Nephron (organoid): ENCODE measurements at regions not wholly inside any gene's neighbourhood (a gene's known extent, or its start where the extent isn't known, plus 50 kb on each side); places are given as distances from the start of the nearest gene placed in this dataset.

ENCODE experiments used
- H3K27ac Mint-ChIP-seq, 3 experiments: 2 replicates each; pipeline ENCODE4 v1.8.0; 2020; ENCODE audit warnings: mixed read lengths in 3 of 3, mild to moderate bottlenecking in 2 of 3, moderate library complexity in 1 of 3
- H3K27me3 Mint-ChIP-seq: 2 replicates; pipeline ENCODE4 v1.8.0; 2021; ENCODE audit warnings: low read depth, mild to moderate bottlenecking, moderate library complexity, mixed read lengths
- H3K36me3 Mint-ChIP-seq: 2 replicates; pipeline ENCODE4 v1.8.0; 2020; ENCODE audit warnings: low read depth, mixed read lengths
- H3K4me1 Mint-ChIP-seq: 2 replicates; pipeline ENCODE4 v1.8.0; 2020; ENCODE audit warnings: mixed read lengths
- H3K4me3 Mint-ChIP-seq, 3 experiments: 2 replicates each; pipeline ENCODE4 v1.8.0; 2020; ENCODE audit warnings: mild to moderate bottlenecking in 3 of 3, mixed read lengths in 3 of 3, moderate library complexity in 2 of 3
- H3K9me3 Mint-ChIP-seq: 2 replicates; pipeline ENCODE4 v1.8.0; 2020; ENCODE audit warnings: mixed read lengths
- TF ChIP-seq, protein P1 (sequence below), 3 experiments: fragments of 200-600 bp; sonication (generic); IDR thresholded peaks; one replicate each; pipeline ENCODE4 v1.5.0; 2021; ENCODE audit warnings: antibody characterized with exemption in 3 of 3; ENCODE audit not compliant: unreplicated experiment in 3 of 3

DNA sequence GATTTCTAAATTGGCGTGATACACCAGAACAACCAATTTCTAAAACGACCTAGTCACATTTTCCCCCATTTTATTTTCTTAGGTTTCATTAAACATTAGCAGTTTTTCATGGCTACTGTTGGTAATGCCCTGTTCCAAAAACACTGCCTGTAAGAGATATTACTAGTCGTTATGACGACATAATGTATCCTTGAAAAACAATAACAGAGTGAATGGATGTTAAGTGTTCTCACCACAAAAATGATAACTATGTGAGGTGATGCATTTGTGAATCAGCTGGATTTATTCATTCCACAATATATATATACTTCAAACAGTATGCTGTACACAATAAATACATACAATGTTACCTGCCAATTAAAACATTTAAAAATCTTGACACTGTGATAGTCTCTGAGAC, 1147.6 kb upstream of the PCDH10 start:
- no peaks in the 10 kb centered on the region for H3K4me1 Mint-ChIP-seq
- no peaks in the 10 kb centered on the region for H3K27me3 Mint-ChIP-seq
- TF ChIP-seq, protein P1, sequence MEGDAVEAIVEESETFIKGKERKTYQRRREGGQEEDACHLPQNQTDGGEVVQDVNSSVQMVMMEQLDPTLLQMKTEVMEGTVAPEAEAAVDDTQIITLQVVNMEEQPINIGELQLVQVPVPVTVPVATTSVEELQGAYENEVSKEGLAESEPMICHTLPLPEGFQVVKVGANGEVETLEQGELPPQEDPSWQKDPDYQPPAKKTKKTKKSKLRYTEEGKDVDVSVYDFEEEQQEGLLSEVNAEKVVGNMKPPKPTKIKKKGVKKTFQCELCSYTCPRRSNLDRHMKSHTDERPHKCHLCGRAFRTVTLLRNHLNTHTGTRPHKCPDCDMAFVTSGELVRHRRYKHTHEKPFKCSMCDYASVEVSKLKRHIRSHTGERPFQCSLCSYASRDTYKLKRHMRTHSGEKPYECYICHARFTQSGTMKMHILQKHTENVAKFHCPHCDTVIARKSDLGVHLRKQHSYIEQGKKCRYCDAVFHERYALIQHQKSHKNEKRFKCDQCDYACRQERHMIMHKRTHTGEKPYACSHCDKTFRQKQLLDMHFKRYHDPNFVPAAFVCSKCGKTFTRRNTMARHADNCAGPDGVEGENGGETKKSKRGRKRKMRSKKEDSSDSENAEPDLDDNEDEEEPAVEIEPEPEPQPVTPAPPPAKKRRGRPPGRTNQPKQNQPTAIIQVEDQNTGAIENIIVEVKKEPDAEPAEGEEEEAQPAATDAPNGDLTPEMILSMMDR (IDR thresholded peaks at IDR 0.05; ENCODE audit: unreplicated experiment in 3 of 3), result no peak
- no peak overlapping the region for H3K4me3 Mint-ChIP-seq
- H3K27ac Mint-ChIP-seq, result no peak overlapping the region
- no peaks in the 10 kb centered on the region for H3K9me3 Mint-ChIP-seq
- H3K36me3 Mint-ChIP-seq, result no peaks in the 10 kb centered on the region

DNA sequence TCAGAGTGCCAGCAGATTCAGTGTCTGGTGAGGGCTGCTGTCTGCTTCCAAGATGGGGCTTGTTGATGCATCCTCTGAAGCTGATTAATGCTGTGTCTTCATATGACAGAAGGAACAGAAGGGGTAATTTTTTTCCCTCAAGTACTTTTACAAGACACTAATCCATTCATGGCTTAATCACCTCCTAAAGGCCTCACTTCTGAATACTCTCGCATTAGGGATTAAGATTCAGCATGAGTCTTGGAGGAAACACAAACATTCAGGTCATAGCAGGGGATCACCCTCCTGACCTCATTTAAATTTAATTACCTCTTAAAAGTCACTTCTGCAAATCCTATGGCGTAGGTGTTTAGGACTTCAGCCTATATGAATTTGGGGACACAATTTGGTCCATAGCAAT, 1145.5 kb upstream of the PCDH10 start:
- no peaks in the 10 kb centered on the region for H3K36me3 Mint-ChIP-seq
- H3K27me3 Mint-ChIP-seq, result no peaks in the 10 kb centered on the region
- no peak overlapping the region for H3K4me3 Mint-ChIP-seq
- no peak overlapping the region for H3K27ac Mint-ChIP-seq
- H3K4me1 Mint-ChIP-seq, result no peaks in the 10 kb centered on the region
- TF ChIP-seq, protein P1 (IDR thresholded peaks at IDR 0.05; ENCODE audit: unreplicated experiment in 3 of 3), result no peak
- H3K9me3 Mint-ChIP-seq, result no peaks in the 10 kb centered on the region

DNA sequence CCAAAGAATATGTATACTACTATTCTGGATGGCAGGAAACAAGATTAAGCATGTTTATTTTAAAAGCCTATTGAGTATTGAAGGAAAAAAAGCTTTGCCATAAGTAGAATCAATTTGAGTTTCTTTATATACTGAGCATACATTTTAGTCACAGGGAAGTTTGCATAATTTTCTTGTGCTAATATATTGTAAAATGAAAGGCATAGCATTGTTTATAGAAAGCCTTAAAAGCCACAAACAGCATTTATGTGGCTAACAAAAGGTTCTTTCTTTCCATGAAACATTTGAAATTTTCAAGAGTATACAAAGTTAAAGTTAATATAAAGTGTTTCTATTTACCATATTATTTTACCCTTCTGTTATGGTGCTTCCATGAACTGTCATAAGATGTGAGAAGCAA, 1133.8 kb upstream of the PCDH10 start:
- Mint-ChIP-seq H3K4me1 (no peaks in the 10 kb centered on the region), H3K27me3 (no peaks in the 10 kb centered on the region), H3K9me3 (no peaks in the 10 kb centered on the region), H3K27ac (no peak overlapping the region), H3K36me3 (no peaks in the 10 kb centered on the region), H3K4me3 (no peak overlapping the region)
- TF ChIP-seq, protein P1 (IDR thresholded peaks at IDR 0.05; ENCODE audit: unreplicated experiment in 3 of 3), result no peak

DNA sequence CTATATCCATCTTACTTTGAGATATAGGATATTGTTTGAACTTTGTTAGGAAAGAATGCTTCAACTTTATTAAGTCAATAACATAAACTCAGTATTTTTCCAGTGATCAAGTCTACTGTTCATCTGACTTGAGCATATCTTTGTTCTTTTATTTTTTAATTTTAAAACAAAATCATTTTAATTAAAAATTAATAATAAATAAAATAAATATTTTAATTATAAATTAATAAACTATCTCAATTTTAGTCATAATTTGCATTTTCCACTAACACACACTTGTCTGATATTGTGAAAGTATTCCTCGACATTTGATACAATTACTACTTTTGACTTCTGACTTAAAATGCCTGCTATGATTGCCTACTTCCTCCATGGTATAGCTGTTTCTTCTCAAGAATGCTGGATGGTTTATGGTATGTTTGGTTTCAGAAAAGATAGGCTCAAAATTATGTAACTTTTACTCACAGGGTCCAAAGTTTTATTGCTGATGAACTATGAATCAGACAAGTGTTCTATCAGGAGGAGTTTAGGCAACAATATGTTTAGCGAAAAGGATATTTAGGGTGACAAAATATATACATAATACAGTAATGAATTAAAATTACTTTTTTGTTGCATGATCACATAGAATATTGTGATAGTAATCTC, 1132.3 kb upstream of the PCDH10 start:
- no peaks in the 10 kb centered on the region for H3K4me1 Mint-ChIP-seq
- no peak overlapping the region for H3K27ac Mint-ChIP-seq
- H3K9me3 Mint-ChIP-seq, result no peaks in the 10 kb centered on the region
- TF ChIP-seq, protein P1 (IDR thresholded peaks at IDR 0.05; ENCODE audit: unreplicated experiment in 3 of 3), result no peak
- no peaks in the 10 kb centered on the region for H3K27me3 Mint-ChIP-seq
- H3K36me3 Mint-ChIP-seq, result no peaks in the 10 kb centered on the region
- H3K4me3 Mint-ChIP-seq, result no peak overlapping the region

DNA sequence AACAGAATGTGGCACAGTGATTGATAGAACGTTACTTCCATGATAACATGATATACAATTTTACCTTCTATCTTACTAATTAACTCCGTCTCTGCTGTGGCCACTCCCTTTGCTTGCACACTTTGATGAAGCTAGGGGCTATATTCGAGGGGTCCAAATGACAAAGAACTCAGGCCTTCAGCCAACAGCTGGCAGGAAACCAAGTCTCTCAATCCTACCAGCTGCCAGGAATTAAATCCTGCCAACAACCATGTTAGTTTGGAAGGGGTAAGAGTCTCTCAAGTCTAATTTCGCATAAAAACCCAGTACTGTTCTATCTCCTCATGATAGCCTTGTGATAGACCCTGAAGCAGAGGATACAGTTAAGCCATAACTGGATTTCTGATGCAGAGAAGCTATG, 1122.9 kb upstream of the PCDH10 start:
- H3K36me3 Mint-ChIP-seq, result no peaks in the 10 kb centered on the region
- no peak overlapping the region for H3K27ac Mint-ChIP-seq
- H3K4me3 Mint-ChIP-seq, result no peak overlapping the region
- H3K27me3 Mint-ChIP-seq, result no peaks in the 10 kb centered on the region
- H3K9me3 Mint-ChIP-seq, result no peaks in the 10 kb centered on the region
- TF ChIP-seq, protein P1 (IDR thresholded peaks at IDR 0.05; ENCODE audit: unreplicated experiment in 3 of 3), result no peak
- peaks cover 10% of the 10 kb centered on the region for H3K4me1 Mint-ChIP-seq

DNA sequence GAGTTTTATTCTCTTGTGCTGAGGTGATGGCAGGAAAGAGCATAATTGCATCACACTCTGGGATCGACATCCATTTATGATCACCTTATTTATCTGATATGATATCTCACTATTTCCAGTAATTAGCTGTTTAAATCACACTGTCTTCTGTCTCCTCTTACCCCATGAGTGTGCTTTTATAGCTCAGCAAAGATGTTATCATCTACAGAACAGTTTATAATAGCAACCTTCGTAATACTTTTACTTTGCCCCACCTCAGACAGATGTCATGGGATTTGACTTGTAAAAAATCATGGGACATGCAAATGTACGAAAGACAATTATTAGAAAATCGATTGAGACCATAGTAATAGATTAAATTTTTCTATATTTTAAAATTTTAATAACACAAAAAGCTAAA, 1122.3 kb upstream of the PCDH10 start:
- Mint-ChIP-seq H3K4me3 (no peak overlapping the region), H3K27me3 (no peaks in the 10 kb centered on the region), H3K27ac (no peak overlapping the region), H3K9me3 (no peaks in the 10 kb centered on the region), H3K36me3 (no peaks in the 10 kb centered on the region), H3K4me1 (peaks cover 10% of the 10 kb centered on the region)
- TF ChIP-seq, protein P1 (IDR thresholded peaks at IDR 0.05; ENCODE audit: unreplicated experiment in 3 of 3), result no peak
